HepG2 (cell line): ENCODE measurements at regions not wholly inside any gene's neighbourhood (a gene's known extent, or its start where the extent isn't known, plus 50 kb on each side); places are given as distances from the start of the nearest gene placed in this dataset.

Source experiments
- ATAC-seq: fragments of 200-7000 bp; cut with Tn5 transposase; 3 replicates; pipeline ENCODE4 v1.9.1; 2020; ENCODE audit warnings: mild to moderate bottlenecking, moderate library complexity
- BruUV-seq: library from RNA; stranded (reverse); fragments of 400-500 nt; replicated peaks from 2 replicates; lab custom pipeline; 2021; lab: Mats Ljungman, UMichigan
- CTCF ChIA-PET: fragments of 300-600 bp; formaldehyde crosslinking; extraction: SDS; loops from one replicate; lab custom pipeline; 2021; ENCODE audit warnings: low total read pairs, inconsistent platforms, low intra/inter-chr PET ratio; lab: Yijun Ruan, JAX
- POLR2A ChIA-PET: fragments of 350-600 bp; sonication (Branson Sonifier 250); formaldehyde crosslinking; loops from one replicate; lab custom pipeline; 2020; ENCODE audit warnings: antibody characterized with exemption, inconsistent platforms; lab: Yijun Ruan, JAX
- DNase-seq: peaks from one replicate; pipeline ENCODE4 v3.0.0-alpha.2; 2015; ENCODE audit warnings: low spot score
- FAIRE-seq: peaks from 3 replicates; lab custom pipeline; 2011; peaks lifted over from hg19 to GRCh38; lab: Jason Lieb, UNC
- H2AFZ ChIP-seq: one replicate; pipeline ENCODE4 v1.6.1; 2011; ENCODE audit warnings: low read length, inconsistent platforms
- H3K27ac ChIP-seq: fragments of 300-600 bp; 3 replicates; pipeline ENCODE4 v1.8.0; 2011; ENCODE audit warnings: mixed run types, mild to moderate bottlenecking, mixed read lengths, low read length, inconsistent platforms; ENCODE audit not compliant: insufficient read depth; ENCODE audit errors: extremely low read length
- H3K27me3 ChIP-seq, 2 experiments: fragments of 200-600 bp in 1 of 2; 2 replicates in 1 of 2; 3 replicates in 1 of 2; pipeline versions ENCODE4 v1.6.0 to v1.8.0; 2011; ENCODE audit warnings: low read length in 2 of 2, mild to moderate bottlenecking in 2 of 2, moderate library complexity in 2 of 2, inconsistent platforms in 1 of 2; ENCODE audit not compliant: insufficient read depth in 2 of 2, control insufficient read depth in 1 of 2
- H3K36me3 ChIP-seq, 2 experiments: fragments of 200-600 bp in 1 of 2; replicated peaks in 1 of 2; 2 replicates in 1 of 2; 3 replicates in 1 of 2; pipeline versions ENCODE4 v1.5.1 to v1.8.0; 2011; ENCODE audit warnings: low read length in 2 of 2, inconsistent platforms in 1 of 2; ENCODE audit not compliant: insufficient read depth in 2 of 2, control insufficient read depth in 1 of 2
- H3K4me1 ChIP-seq: 2 replicates; pipeline ENCODE4 v1.5.1; 2012; ENCODE audit warnings: low read length, inconsistent platforms; ENCODE audit not compliant: insufficient read depth
- H3K4me2 ChIP-seq: 2 replicates; pipeline ENCODE4 v1.6.0; 2011; ENCODE audit warnings: low read depth, low read length, inconsistent platforms
- H3K4me3 ChIP-seq, 3 experiments: fragments of 200-600 bp in 1 of 3; sonication (generic), shearing (Covaris generic) in 1 of 3; replicated peaks in 1 of 3; 2 replicates each; pipeline ENCODE4 v1.5.1; 2011 to 2016; ENCODE audit warnings: low read length in 3 of 3, inconsistent platforms in 2 of 3, low read depth in 2 of 3, mild to moderate bottlenecking in 2 of 3, control low read depth in 1 of 3, mixed read lengths in 1 of 3; ENCODE audit not compliant: insufficient read depth in 1 of 3
- H3K79me2 ChIP-seq: one replicate; pipeline ENCODE4 v1.6.1; 2011; ENCODE audit warnings: low read length, inconsistent platforms; ENCODE audit not compliant: insufficient read depth
- H3K9ac ChIP-seq: 2 replicates; pipeline ENCODE4 v1.6.0; 2011; ENCODE audit warnings: mild to moderate bottlenecking, low read depth, low read length, inconsistent platforms; ENCODE audit not compliant: insufficient read depth
- H3K9me3 ChIP-seq: 2 replicates; pipeline ENCODE4 v1.5.1; 2012; ENCODE audit warnings: mild to moderate bottlenecking, low read length
- H4K20me1 ChIP-seq: 2 replicates; pipeline ENCODE4 v1.6.0; 2011; ENCODE audit warnings: inconsistent platforms, mild to moderate bottlenecking, low read length, moderate library complexity; ENCODE audit not compliant: insufficient read depth
- CHCHD3 ChIP-seq: sonication (generic); formaldehyde crosslinking; IDR thresholded peaks from 2 replicates; pipeline ENCODE4 v1.8.0; 2022; ENCODE audit warnings: mild to moderate bottlenecking, missing genetic modification reagents, moderate library complexity
- KDM2A ChIP-seq: sonication (generic); formaldehyde crosslinking; IDR thresholded peaks from 2 replicates; pipeline ENCODE4 v1.4.0; 2020; ENCODE audit warnings: low read depth, missing genetic modification reagents, borderline replicate concordance
- MAX ChIP-seq: IDR thresholded peaks from 2 replicates; pipeline ENCODE4 v1.6.1; 2012; ENCODE audit warnings: inconsistent platforms
- MTA1 ChIP-seq: sonication (generic); formaldehyde crosslinking; IDR thresholded peaks from 2 replicates; pipeline ENCODE4 v1.4.0; 2020; ENCODE audit warnings: missing genetic modification reagents, mild to moderate bottlenecking, borderline replicate concordance
- RNF2 ChIP-seq: fragments of 450-650 bp; conservative IDR thresholded peaks from 2 replicates; pipeline ENCODE4 v1.6.1; 2016; ENCODE audit warnings: low read depth
- ZNF136 ChIP-seq: sonication (generic); formaldehyde crosslinking; IDR thresholded peaks from 2 replicates; pipeline ENCODE4 v1.8.1; 2022; ENCODE audit warnings: low read depth, mild to moderate bottlenecking, moderate library complexity, missing genetic modification reagents
- WGBS: methylation state at CpG from one replicate; pipeline ENCODE4 v1.1.6; 2017; ENCODE audit warnings: low lambda C conversion rate; 5-methylcytosine and 5-hydroxymethylcytosine counted together
- in situ Hi-C: cut with HindIII; loops from 2 replicates; pipeline ENCODE4 v1.10.0; 2017; ENCODE audit warnings: low pct_unique_long_range_greater_than_20kb; ENCODE audit not compliant: extremely low pct_ligation_motif_present
- intact Hi-C: fragments of 100-400 bp; cut with micrococcal nuclease; formaldehyde crosslinking; loops from one replicate; pipeline ENCODE4 v1.10.0; 2022; ENCODE audit not compliant: unreplicated experiment
- TF ChIP-seq, protein P1 (sequence below), 2 experiments: sonication (generic) in 1 of 2; formaldehyde crosslinking in 1 of 2; IDR thresholded peaks; 2 replicates each; pipeline versions ENCODE4 v1.4.0 to v1.6.1; 2018 to 2020; ENCODE audit warnings: missing genetic modification reagents in 2 of 2, borderline replicate concordance in 1 of 2, low read depth in 1 of 2, mild to moderate bottlenecking in 1 of 2, missing biosample characterization in 1 of 2

DNA sequence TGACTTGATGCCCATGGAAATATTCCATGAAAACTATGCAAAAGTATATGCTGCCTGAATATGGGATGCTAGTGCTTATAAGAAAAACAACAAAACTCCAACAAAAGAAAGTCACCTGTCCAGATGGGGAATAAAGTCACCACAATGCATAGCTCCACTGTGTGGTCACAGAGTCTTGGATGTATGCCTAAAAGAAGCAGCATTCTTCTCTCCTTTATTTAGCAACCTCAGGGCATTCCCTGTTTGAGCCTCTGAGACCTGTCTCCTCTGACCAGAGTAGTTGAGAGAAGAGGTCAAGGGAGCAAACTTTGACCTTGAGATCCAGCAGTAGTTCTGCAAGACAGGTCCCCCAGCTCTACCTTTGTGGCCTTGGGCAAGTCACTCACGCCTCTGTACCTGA lies 287.5 kb downstream of the MED10 start:
- 0% methylated on average over 1 of the region's 1 CpG for WGBS

DNA sequence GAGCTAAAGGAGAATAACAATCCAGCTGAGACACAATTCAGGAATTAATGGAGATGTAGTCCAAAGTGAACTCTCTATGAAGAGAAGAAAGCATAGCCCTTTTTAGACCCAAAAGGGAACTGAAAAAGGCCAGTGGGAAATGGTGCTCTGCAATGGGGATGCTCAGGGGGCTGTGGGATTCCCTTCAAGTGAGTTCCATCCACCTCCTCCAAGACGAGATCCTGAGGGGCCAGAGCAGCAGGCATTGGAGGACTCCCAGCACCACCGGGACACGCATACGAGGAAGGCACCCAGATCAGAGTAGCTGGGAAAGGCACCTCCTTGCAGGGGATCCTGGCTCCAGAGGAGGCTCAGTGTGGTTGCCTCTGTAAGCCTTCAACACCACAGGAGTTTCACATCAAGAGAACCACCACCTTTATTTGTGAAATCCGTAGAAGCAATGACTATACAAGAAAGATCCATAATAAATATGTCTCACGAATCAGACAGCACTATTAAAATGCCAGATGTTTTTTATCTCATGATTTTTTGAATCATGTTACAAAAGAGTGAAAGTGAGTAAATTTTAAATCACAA lies 288.2 kb downstream of the MED10 start:
- intact Hi-C loops: no loop called here
- no peaks in the 10 kb centered on the region for H3K36me3 ChIP-seq

More for the DNA sequence above, 287.5 kb downstream of the MED10 start:
- ChIA-PET POLR2A (no interaction called here), CTCF (no interaction called here)
- H3K4me1 ChIP-seq: no peaks in the 10 kb centered on the region
- in situ Hi-C loops: no loop called here
- H3K27ac ChIP-seq: no peak overlapping the region
- no peaks in the 10 kb centered on the region for H3K9me3 ChIP-seq
- no peak overlapping the region for H3K4me2 ChIP-seq
- H2AFZ ChIP-seq: no peak overlapping the region
- no peak overlapping the region for H3K4me3 ChIP-seq
- BruUV-seq: no TSS peak
- H3K36me3 ChIP-seq: no peaks in the 10 kb centered on the region
- H3K9ac ChIP-seq: no peak overlapping the region
- no peaks in the 10 kb centered on the region for H3K79me2 ChIP-seq
- FAIRE-seq (no peak), DNase-seq (no peak), ATAC-seq (no peak)
- H4K20me1 ChIP-seq: no peaks in the 10 kb centered on the region
- no peaks in the 10 kb centered on the region for H3K27me3 ChIP-seq
- intact Hi-C loops: no loop called here
- TF ChIP-seq, protein P1, sequence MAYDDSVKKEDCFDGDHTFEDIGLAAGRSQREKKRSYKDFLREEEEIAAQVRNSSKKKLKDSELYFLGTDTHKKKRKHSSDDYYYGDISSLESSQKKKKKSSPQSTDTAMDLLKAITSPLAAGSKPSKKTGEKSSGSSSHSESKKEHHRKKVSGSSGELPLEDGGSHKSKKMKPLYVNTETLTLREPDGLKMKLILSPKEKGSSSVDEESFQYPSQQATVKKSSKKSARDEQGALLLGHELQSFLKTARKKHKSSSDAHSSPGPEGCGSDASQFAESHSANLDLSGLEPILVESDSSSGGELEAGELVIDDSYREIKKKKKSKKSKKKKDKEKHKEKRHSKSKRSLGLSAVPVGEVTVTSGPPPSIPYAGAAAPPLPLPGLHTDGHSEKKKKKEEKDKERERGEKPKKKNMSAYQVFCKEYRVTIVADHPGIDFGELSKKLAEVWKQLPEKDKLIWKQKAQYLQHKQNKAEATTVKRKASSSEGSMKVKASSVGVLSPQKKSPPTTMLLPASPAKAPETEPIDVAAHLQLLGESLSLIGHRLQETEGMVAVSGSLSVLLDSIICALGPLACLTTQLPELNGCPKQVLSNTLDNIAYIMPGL (CRISPR knock-in tag; IDR thresholded peaks at IDR 0.05; ENCODE audit: borderline replicate concordance in 1 of 2, low read depth in 1 of 2): no peak
- TF ChIP-seq CHCHD3 (CRISPR knock-in tag): no peak
- no peak for TF ChIP-seq MAX

More for the DNA sequence above, 288.2 kb downstream of the MED10 start:
- Histone ChIP-seq H3K4me1 (no peaks in the 10 kb centered on the region), H4K20me1 (no peaks in the 10 kb centered on the region), H3K4me2 (no peak overlapping the region), H3K79me2 (no peaks in the 10 kb centered on the region), H3K27ac (no peak overlapping the region), H3K4me3 (no peak overlapping the region), H3K27me3 (no peaks in the 10 kb centered on the region), H2AFZ (no peak overlapping the region), H3K9me3 (no peaks in the 10 kb centered on the region), H3K9ac (no peak overlapping the region)
- POLR2A ChIA-PET: no interaction called here
- CTCF ChIA-PET: no interaction called here
- no peak for TF ChIP-seq KDM2A (CRISPR knock-in tag)
- no peak for TF ChIP-seq ZNF136 (CRISPR knock-in tag)
- TF ChIP-seq MTA1 (CRISPR knock-in tag): no peak
- TF ChIP-seq RNF2: no peak
- WGBS: 0% methylated on average over 5 of the region's 6 CpGs
- no TSS peak for BruUV-seq
- in situ Hi-C loops: no loop called here
- ATAC-seq (no peak), DNase-seq (no peak), FAIRE-seq (no peak)
